ENCODE measurements at regions not wholly inside any gene's neighbourhood (a gene's known extent, or its start where the extent isn't known, plus 50 kb on each side); places are given as distances from the start of the nearest gene placed in this dataset.

GRCh38 chr14:106822905-106823304 is 1296.5 kb downstream of the TMEM121 start:
- WGBS: 63% methylated on average over 7 of the region's 7 CpGs

GRCh38 chr14:106823552-106823951 is 1297.2 kb downstream of the TMEM121 start:
- H3K4me1 ChIP-seq (ENCODE audit: control insufficient read depth in 4 of 4, insufficient read depth in 4 of 4, low read length in 3 of 4): no peaks in the 10 kb centered on the region
- DNase-seq (ENCODE audit: low spot score): no peak
- no peaks in the 10 kb centered on the region for H3K36me3 ChIP-seq (ENCODE audit: control insufficient read depth in 4 of 4, insufficient read depth in 3 of 4, low read depth in 1 of 4, low read length in 3 of 4)
- TF ChIP-seq NR2F2 (IDR thresholded peaks at IDR 0.05) (no peak), JUND (IDR thresholded peaks at IDR 0.05) (no peak), FOXA2 (IDR thresholded peaks at IDR 0.05) (no peak), MAX (IDR thresholded peaks at IDR 0.05) (no peak), SP1 (IDR thresholded peaks at IDR 0.05) (no peak), ZBTB33 (IDR thresholded peaks at IDR 0.05) (no peak), TAF1 (conservative IDR thresholded peaks at IDR 0.05) (no peak), YY1 (IDR thresholded peaks at IDR 0.05) (no peak), HNF4A (conservative IDR thresholded peaks at IDR 0.05) (no peak)
- peaks cover 0 to 14% (median 0%) of the 10 kb centered on the region in 4 donors for H3K27me3 ChIP-seq (ENCODE audit: control insufficient read depth in 4 of 4, insufficient read depth in 4 of 4, low read length in 3 of 4)
- H3K4me3 ChIP-seq (ENCODE audit: low read depth in 1 of 3, low read length in 3 of 3): no peak overlapping the region
- H3K9me3 ChIP-seq (ENCODE audit: control insufficient read depth in 4 of 4, low read length in 3 of 4): no peaks in the 10 kb centered on the region
- H3K27ac ChIP-seq (ENCODE audit: low read depth in 1 of 2, low read length in 2 of 2): no peak overlapping the region
- no peak overlapping the region for H3K9ac ChIP-seq (ENCODE audit: low read depth in 1 of 2, low read length in 2 of 2)
- 75% methylated on average over 7 of the region's 7 CpGs for WGBS

More at GRCh38 chr14:106822905-106823304, 1296.5 kb downstream of the TMEM121 start:
- DNase-seq (ENCODE audit: low spot score): no peak
- Histone ChIP-seq H3K36me3 (ENCODE audit: control insufficient read depth in 4 of 4, insufficient read depth in 3 of 4, low read depth in 1 of 4, low read length in 3 of 4) (no peaks in the 10 kb centered on the region), H3K27ac (ENCODE audit: low read depth in 1 of 2, low read length in 2 of 2) (no peak overlapping the region), H3K9ac (ENCODE audit: low read depth in 1 of 2, low read length in 2 of 2) (no peak overlapping the region), H3K4me3 (ENCODE audit: low read depth in 1 of 3, low read length in 3 of 3) (no peak overlapping the region), H3K9me3 (ENCODE audit: control insufficient read depth in 4 of 4, low read length in 3 of 4) (no peaks in the 10 kb centered on the region), H3K27me3 (ENCODE audit: control insufficient read depth in 4 of 4, insufficient read depth in 4 of 4, low read length in 3 of 4) (peaks cover 0 to 12% (median 0%) of the 10 kb centered on the region in 4 donors), H3K4me1 (ENCODE audit: control insufficient read depth in 4 of 4, insufficient read depth in 4 of 4, low read length in 3 of 4) (no peaks in the 10 kb centered on the region)
- TF ChIP-seq EGR1 (IDR thresholded peaks at IDR 0.05; ENCODE audit: low read depth in 2 of 2) (no peak), REST (IDR thresholded peaks at IDR 0.05) (no peak), ATF3 (IDR thresholded peaks at IDR 0.05) (no peak), FOXA2 (IDR thresholded peaks at IDR 0.05) (no peak), GABPA (IDR thresholded peaks at IDR 0.05 in 1 of 2, conservative IDR thresholded peaks at IDR 0.05 in 1 of 2) (no peak), TAF1 (conservative IDR thresholded peaks at IDR 0.05) (no peak), HNF4A (conservative IDR thresholded peaks at IDR 0.05) (no peak), RAD21 (IDR thresholded peaks at IDR 0.05) (no peak), HNF4G (IDR thresholded peaks at IDR 0.05) (no peak), RXRA (IDR thresholded peaks at IDR 0.05) (no peak), FOXA1 (IDR thresholded peaks at IDR 0.05) (no peak), SP1 (IDR thresholded peaks at IDR 0.05) (no peak)
